Activated naive CD4-positive, alpha-beta T cell treated with anti-CD3 and anti-CD28 coated beads, Interleukin-2, amount 10 ng/mL, durations not matched to agents 7 days and 5 days (primary cell): ENCODE measurements at regions not wholly inside any gene's neighbourhood (a gene's known extent, or its start where the extent isn't known, plus 50 kb on each side); places are given as distances from the start of the nearest gene placed in this dataset.

ENCODE experiments used
- CTCF ChIA-PET: fragments of 350-600 bp; sonication (Branson Sonifier 250); formaldehyde crosslinking; loops from one replicate; lab custom pipeline; 2021; ENCODE audit warnings: antibody characterized with exemption; lab: Charles Lee
- DNase-seq: peaks from one replicate; pipeline ENCODE4 v3.0.0-alpha.2; 2020
- H3K27ac Mint-ChIP-seq: one replicate; pipeline ENCODE4 v1.8.0; 2021; ENCODE audit warnings: mild to moderate bottlenecking, moderate library complexity, mixed read lengths
- H3K27me3 Mint-ChIP-seq: one replicate; pipeline ENCODE4 v1.8.0; 2021; ENCODE audit warnings: mild to moderate bottlenecking, mixed read lengths
- H3K36me3 Mint-ChIP-seq: one replicate; pipeline ENCODE4 v1.8.0; 2021; ENCODE audit warnings: mixed read lengths
- H3K4me1 Mint-ChIP-seq: one replicate; pipeline ENCODE4 v1.8.0; 2021; ENCODE audit warnings: mixed read lengths
- H3K4me3 Mint-ChIP-seq: one replicate; pipeline ENCODE4 v1.8.0; 2021; ENCODE audit warnings: mild to moderate bottlenecking, moderate library complexity, mixed read lengths
- H3K9me3 Mint-ChIP-seq: one replicate; pipeline ENCODE4 v1.8.0; 2021; ENCODE audit warnings: mixed read lengths

GRCh38 chr6:166877906-166878305 lies 78.4 kb downstream of the RNASET2 start:
- no peak for DNase-seq
- H3K9me3 Mint-ChIP-seq, result no peaks in the 10 kb centered on the region
- no peak overlapping the region for H3K4me3 Mint-ChIP-seq
- CTCF ChIA-PET, result no interaction called here
- H3K36me3 Mint-ChIP-seq, result no peaks in the 10 kb centered on the region
- H3K4me1 Mint-ChIP-seq, result no peaks in the 10 kb centered on the region
- no peak overlapping the region for H3K27ac Mint-ChIP-seq
- no peaks in the 10 kb centered on the region for H3K27me3 Mint-ChIP-seq

- no peak for DNase-seq
- CTCF ChIA-PET, result no interaction called here
- H3K4me1 Mint-ChIP-seq, result no peaks in the 10 kb centered on the region
- no peak overlapping the region for H3K4me3 Mint-ChIP-seq
- H3K27ac Mint-ChIP-seq, result no peak overlapping the region
- no peaks in the 10 kb centered on the region for H3K36me3 Mint-ChIP-seq
- H3K9me3 Mint-ChIP-seq, result no peaks in the 10 kb centered on the region
- H3K27me3 Mint-ChIP-seq, result no peaks in the 10 kb centered on the region
These were observed 79.0 kb downstream of the RNASET2 start for GRCh38 chr6:166877349-166877748.

- H3K27me3 Mint-ChIP-seq, result no peaks in the 10 kb centered on the region
These were observed 83.8 kb downstream of the RNASET2 start for GRCh38 chr6:166872531-166873009.

GRCh38 chr6:166870602-166871208 lies 85.6 kb downstream of the RNASET2 start:
- H3K9me3 Mint-ChIP-seq, result no peaks in the 10 kb centered on the region
- H3K27ac Mint-ChIP-seq, result no peak overlapping the region
- no peaks in the 10 kb centered on the region for H3K27me3 Mint-ChIP-seq
- H3K4me3 Mint-ChIP-seq, result no peak overlapping the region
- CTCF ChIA-PET, result no interaction called here
- H3K36me3 Mint-ChIP-seq, result no peaks in the 10 kb centered on the region
- no peaks in the 10 kb centered on the region for H3K4me1 Mint-ChIP-seq
- DNase-seq, result no peak

More at GRCh38 chr6:166872531-166873009, 83.8 kb downstream of the RNASET2 start:
- no peaks in the 10 kb centered on the region for H3K36me3 Mint-ChIP-seq
- no peak overlapping the region for H3K27ac Mint-ChIP-seq
- no peaks in the 10 kb centered on the region for H3K9me3 Mint-ChIP-seq
- no peaks in the 10 kb centered on the region for H3K4me1 Mint-ChIP-seq
- H3K4me3 Mint-ChIP-seq, result no peak overlapping the region
- DNase-seq, result no peak
- CTCF ChIA-PET, result interaction anchor here (0.9 kb wide), 1 partner anchor 79 kb away, joined by 3 read pairs; no protein-coding TSS in a partner anchor

- Mint-ChIP-seq H3K27ac (no peak overlapping the region), H3K4me3 (no peak overlapping the region), H3K9me3 (no peaks in the 10 kb centered on the region), H3K4me1 (peaks cover under 1% of the 10 kb centered on the region), H3K36me3 (no peaks in the 10 kb centered on the region), H3K27me3 (peaks cover 30% of the 10 kb centered on the region)
- no peak for DNase-seq
- CTCF ChIA-PET, result no interaction called here
These were observed 89.3 kb downstream of the RNASET2 start for GRCh38 chr6:166866839-166867637.

GRCh38 chr6:166864333-166864732 lies 92.0 kb downstream of the RNASET2 start:
- H3K27me3 Mint-ChIP-seq, result peaks cover 47% of the 10 kb centered on the region
- DNase-seq, result no peak
- H3K9me3 Mint-ChIP-seq, result no peaks in the 10 kb centered on the region
- H3K27ac Mint-ChIP-seq, result no peak overlapping the region
- CTCF ChIA-PET, result no interaction called here
- H3K4me3 Mint-ChIP-seq, result no peak overlapping the region
- H3K4me1 Mint-ChIP-seq, result peaks cover 7% of the 10 kb centered on the region
- no peaks in the 10 kb centered on the region for H3K36me3 Mint-ChIP-seq

- no peaks in the 10 kb centered on the region for H3K36me3 Mint-ChIP-seq
- H3K27me3 Mint-ChIP-seq, result peaks cover 47% of the 10 kb centered on the region
- DNase-seq, result no peak
- H3K4me3 Mint-ChIP-seq, result peak overlapping the region; percentile 80
- H3K27ac Mint-ChIP-seq, result no peak overlapping the region
- H3K9me3 Mint-ChIP-seq, result no peaks in the 10 kb centered on the region
- peaks cover 7% of the 10 kb centered on the region for H3K4me1 Mint-ChIP-seq
- CTCF ChIA-PET, result interaction anchor here (1.0 kb wide), 1 partner anchor 127 kb away, joined by 3 read pairs; no protein-coding TSS in a partner anchor
These were observed 93.3 kb downstream of the RNASET2 start for GRCh38 chr6:166862978-166863530.

- peaks cover 7% of the 10 kb centered on the region for H3K4me1 Mint-ChIP-seq
- H3K9me3 Mint-ChIP-seq, result no peaks in the 10 kb centered on the region
- CTCF ChIA-PET, result interaction anchor here (0.6 to 1.0 kb wide), 2 partner anchors 78 to 128 kb away, joined by 3 read pairs; no protein-coding TSS in a partner anchor
- no peak overlapping the region for H3K27ac Mint-ChIP-seq
- peaks cover 47% of the 10 kb centered on the region for H3K27me3 Mint-ChIP-seq
- no peaks in the 10 kb centered on the region for H3K36me3 Mint-ChIP-seq
- peak; percentile 62 for DNase-seq
- H3K4me3 Mint-ChIP-seq, result peak overlapping the region; percentile 80
These were observed 93.9 kb downstream of the RNASET2 start for GRCh38 chr6:166862287-166862977.

GRCh38 chr6:166861961-166862286 lies 94.4 kb downstream of the RNASET2 start:
- no peak overlapping the region for H3K27ac Mint-ChIP-seq
- H3K4me1 Mint-ChIP-seq, result peaks cover 7% of the 10 kb centered on the region
- H3K36me3 Mint-ChIP-seq, result no peaks in the 10 kb centered on the region
- no peaks in the 10 kb centered on the region for H3K9me3 Mint-ChIP-seq
- H3K27me3 Mint-ChIP-seq, result peaks cover 47% of the 10 kb centered on the region
- DNase-seq, result no peak
- CTCF ChIA-PET, result interaction anchor here (0.6 kb wide), 1 partner anchor 77 kb away, joined by 3 read pairs; no protein-coding TSS in a partner anchor
- H3K4me3 Mint-ChIP-seq, result peak overlapping the region; percentile 80

- CTCF ChIA-PET, result interaction anchor here (0.6 to 1.0 kb wide), 2 partner anchors 43 to 53 kb away, joined by 3 read pairs; no protein-coding TSS in a partner anchor
- H3K9me3 Mint-ChIP-seq, result no peaks in the 10 kb centered on the region
- DNase-seq, result no peak
- no peak overlapping the region for H3K4me3 Mint-ChIP-seq
- no peaks in the 10 kb centered on the region for H3K36me3 Mint-ChIP-seq
- H3K4me1 Mint-ChIP-seq, result peaks cover 7% of the 10 kb centered on the region
- peaks cover 47% of the 10 kb centered on the region for H3K27me3 Mint-ChIP-seq
- H3K27ac Mint-ChIP-seq, result no peak overlapping the region
These were observed 95.0 kb downstream of the RNASET2 start for GRCh38 chr6:166861304-166861703.

- Mint-ChIP-seq H3K27me3 (peaks cover 47% of the 10 kb centered on the region), H3K27ac (no peak overlapping the region), H3K9me3 (no peaks in the 10 kb centered on the region), H3K4me3 (no peak overlapping the region), H3K4me1 (peaks cover 7% of the 10 kb centered on the region), H3K36me3 (no peaks in the 10 kb centered on the region)
- CTCF ChIA-PET, result interaction anchor here (1.0 kb wide), 2 partner anchors 44 to 128 kb away, joined by 3 to 4 read pairs; no protein-coding TSS in a partner anchor
- no peak for DNase-seq
These were observed 96.0 kb downstream of the RNASET2 start for GRCh38 chr6:166860392-166860791.

- no peak for DNase-seq
- no peaks in the 10 kb centered on the region for H3K36me3 Mint-ChIP-seq
- H3K27ac Mint-ChIP-seq, result no peak overlapping the region
- H3K27me3 Mint-ChIP-seq, result peaks cover 10% of the 10 kb centered on the region
- CTCF ChIA-PET, result no interaction called here
- H3K4me3 Mint-ChIP-seq, result no peak overlapping the region
- H3K9me3 Mint-ChIP-seq, result no peaks in the 10 kb centered on the region
- peaks cover 4% of the 10 kb centered on the region for H3K4me1 Mint-ChIP-seq
These were observed 100.9 kb downstream of the RNASET2 start for GRCh38 chr6:166855416-166855815.

GRCh38 chr6:166853371-166854325 lies 102.7 kb downstream of the RNASET2 start:
- no peaks in the 10 kb centered on the region for H3K36me3 Mint-ChIP-seq
- DNase-seq, result no peak
- H3K4me3 Mint-ChIP-seq, result no peak overlapping the region
- peaks cover 4% of the 10 kb centered on the region for H3K4me1 Mint-ChIP-seq
- no peaks in the 10 kb centered on the region for H3K9me3 Mint-ChIP-seq
- no peak overlapping the region for H3K27ac Mint-ChIP-seq
- H3K27me3 Mint-ChIP-seq, result peaks cover 6% of the 10 kb centered on the region
- CTCF ChIA-PET, result no interaction called here
